Dermis blood vessel endothelial cell (primary cell): ENCODE measurements at regions not wholly inside any gene's neighbourhood (a gene's known extent, or its start where the extent isn't known, plus 50 kb on each side); places are given as distances from the start of the nearest gene placed in this dataset.
"Not testable (repeated sequence)": the region's sequence is repeated elsewhere in the genome, so short reads cannot be mapped to it uniquely, and the experiment has no call there.

Experiments used
- DNase-seq: peaks from one replicate; pipeline ENCODE4 v3.0.0; 2010

DNA sequence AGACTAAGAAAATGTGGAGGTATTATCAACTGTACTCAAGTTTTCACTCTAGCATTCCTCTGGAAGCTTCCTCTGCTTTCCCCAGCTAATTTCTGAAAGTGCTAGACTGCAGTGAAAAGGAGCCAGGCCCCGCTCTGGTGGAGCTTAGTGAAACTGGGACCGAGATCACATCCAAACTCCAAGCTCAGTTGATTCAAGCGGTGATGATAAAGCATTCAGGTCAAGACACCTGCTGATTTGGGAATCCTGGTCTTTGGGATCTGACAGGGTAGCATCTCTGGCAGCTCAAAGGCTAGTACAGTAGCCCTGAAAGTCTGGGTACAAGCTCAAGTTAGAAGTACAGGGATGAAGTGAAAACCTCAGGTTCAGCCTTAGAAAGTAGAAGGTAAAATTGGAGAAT is 120.2 kb upstream of the CRIM1 start:
- no peak for DNase-seq

DNA sequence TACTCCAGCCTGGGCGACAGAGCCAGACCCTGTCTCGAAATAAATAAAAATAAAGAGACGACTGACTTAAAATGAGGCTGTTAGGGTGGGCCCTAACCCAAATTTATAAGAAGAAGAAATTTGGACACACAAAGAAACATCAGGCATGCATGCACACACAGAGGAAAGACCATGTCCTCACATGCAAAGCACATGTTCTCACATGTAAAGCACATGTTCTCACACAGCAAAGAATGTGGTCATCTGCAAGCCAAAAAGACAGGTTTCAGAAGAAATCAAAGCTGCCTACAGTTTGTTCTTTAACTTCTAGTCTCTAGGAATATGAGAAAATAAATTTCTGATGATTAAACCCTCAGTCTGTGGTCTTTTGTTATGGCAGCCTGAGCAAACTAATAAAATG is 132.3 kb upstream of the CRIM1 start:
- DNase-seq = no peak

- no peak for DNase-seq
Observed at GRCh38 chr2:36222485-36222884, 133.1 kb upstream of the CRIM1 start.

DNA sequence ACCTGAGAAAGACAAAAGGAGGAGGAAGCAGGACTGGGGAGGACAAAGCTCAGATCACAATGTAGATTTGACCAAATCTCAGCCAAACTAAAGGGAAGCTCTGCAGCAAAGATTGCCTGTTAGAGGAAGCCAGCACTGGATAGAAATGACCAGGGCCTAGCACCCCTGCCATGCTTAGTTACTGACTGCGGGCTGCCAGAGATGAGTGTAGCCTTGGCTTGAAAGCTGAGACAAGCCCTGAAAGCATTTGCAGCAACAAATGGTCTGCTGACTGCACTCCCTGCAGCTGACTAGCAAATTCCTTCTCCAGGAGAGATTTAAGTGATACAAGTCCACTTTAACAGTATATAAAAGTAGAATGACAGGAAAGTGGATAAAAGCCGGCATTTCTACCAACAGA is 140.9 kb upstream of the CRIM1 start:
- DNase-seq = no peak

- DNase-seq = no peak
Observed at GRCh38 chr2:36203366-36203765, 152.2 kb upstream of the CRIM1 start.

- DNase-seq = no peak
Observed at GRCh38 chr2:36197181-36197971, 158.2 kb upstream of the CRIM1 start.

- DNase-seq = no peak
Observed at GRCh38 chr2:36193680-36194079, 161.9 kb upstream of the CRIM1 start.

DNA sequence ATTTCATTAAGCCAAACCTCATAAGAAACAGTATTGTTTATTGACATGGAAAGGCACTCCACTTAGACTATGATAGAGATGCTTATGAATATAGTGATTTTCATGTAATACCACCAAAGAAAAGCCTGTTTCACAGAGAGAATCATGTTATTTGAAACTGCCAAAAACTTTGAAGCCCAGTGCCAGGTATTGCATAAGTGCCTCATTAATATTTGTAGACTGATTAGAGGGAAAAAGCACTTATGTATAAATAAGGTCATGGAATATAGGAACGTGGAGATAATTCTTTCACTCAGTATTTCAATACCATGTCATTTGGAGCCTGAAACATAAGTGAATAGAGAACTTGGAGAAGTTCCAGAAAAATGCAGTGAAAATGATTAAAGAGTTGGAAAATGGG is 162.6 kb upstream of the CRIM1 start:
- no peak for DNase-seq

DNA sequence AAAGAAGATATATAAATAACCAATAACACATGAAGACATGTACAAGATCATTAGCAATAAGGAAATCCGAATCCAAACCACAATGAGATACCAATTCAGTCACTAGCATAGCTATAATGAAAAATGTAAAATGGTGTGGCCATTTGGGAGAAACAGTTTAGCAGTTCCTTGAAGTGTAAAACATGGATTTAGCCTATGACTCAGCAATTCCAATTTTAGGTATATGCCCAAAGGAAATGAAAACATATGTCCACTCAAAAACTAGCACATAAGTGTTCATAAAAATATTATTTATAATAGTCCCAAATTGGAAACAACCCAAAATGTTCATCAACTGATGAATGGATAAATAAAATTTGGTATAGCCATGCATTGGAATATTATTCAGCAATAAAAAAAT is 165.5 kb upstream of the CRIM1 start:
- no peak for DNase-seq

DNA sequence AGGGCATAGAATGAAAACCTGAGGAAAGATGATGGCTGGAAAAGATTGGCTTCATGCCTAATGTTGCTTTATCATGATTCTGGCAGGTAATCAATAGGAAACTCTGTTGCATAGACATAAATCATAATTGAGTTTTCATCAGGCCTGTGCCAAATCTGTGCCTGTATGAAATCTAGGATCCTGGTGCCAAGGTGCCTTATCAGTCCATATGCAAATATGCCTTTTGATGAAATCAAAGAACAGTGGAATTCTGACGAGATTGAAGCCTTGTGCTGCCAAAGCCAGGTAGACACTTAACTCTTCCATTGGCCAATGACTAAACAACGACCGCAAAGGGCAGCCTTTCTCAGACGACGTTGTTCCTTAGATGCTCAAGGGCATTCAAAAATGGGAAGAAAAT is 170.0 kb upstream of the CRIM1 start:
- no peak for DNase-seq

DNA sequence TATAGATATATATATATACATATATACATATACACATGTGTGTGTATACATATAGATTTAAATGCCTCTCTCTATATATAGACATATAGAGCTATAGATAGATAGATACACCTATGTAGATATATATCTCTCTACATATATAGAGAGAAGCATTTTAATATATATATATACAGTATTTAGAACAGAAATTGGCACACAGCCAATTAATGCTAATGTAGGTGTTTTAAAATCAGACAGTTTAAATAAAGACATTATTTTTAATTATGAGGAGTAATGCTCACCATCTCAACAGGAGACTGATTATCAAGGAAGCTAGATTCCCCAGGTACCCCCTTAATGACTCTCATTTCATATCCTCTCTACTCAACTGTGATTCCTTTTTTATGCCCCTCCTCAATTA is 170.7 kb upstream of the CRIM1 start:
- DNase-seq = no peak

DNA sequence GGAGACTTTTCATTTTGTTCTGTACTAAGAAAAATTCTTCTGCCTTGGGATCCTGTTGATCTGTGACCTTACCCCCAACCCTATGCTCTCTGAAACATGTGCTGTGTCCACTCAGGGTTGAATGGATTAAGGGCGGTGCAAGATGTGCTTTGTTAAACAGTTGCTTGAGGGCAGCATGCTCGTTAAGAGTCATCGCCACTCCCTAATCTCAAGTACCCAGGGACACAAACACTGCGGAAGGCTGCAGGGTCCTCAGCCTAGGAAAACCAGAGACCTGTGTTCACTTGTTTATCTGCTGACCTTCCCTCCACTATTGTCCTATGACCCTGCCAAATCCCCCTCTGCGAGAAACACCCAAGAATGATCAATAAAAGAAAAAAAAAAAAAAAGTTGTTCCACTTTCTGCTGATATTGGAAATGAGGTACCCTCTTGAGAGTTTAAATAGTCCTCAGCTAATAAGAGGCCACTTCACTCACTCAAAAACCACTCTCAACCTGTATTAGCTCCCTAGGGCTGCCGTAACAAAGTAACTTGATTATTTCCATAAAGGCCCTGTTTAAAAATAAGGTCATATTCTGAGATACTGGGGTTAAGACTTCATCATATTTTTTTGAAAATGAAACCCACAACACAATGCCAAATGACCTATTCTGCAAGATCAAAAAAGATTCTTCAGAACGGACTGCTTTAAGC is 174.6 kb upstream of the CRIM1 start:
- DNase-seq = not testable (repeated sequence)

GRCh38 chr2:36180293-36180692 is 175.3 kb upstream of the CRIM1 start:
- DNase-seq = not testable (repeated sequence)

DNA sequence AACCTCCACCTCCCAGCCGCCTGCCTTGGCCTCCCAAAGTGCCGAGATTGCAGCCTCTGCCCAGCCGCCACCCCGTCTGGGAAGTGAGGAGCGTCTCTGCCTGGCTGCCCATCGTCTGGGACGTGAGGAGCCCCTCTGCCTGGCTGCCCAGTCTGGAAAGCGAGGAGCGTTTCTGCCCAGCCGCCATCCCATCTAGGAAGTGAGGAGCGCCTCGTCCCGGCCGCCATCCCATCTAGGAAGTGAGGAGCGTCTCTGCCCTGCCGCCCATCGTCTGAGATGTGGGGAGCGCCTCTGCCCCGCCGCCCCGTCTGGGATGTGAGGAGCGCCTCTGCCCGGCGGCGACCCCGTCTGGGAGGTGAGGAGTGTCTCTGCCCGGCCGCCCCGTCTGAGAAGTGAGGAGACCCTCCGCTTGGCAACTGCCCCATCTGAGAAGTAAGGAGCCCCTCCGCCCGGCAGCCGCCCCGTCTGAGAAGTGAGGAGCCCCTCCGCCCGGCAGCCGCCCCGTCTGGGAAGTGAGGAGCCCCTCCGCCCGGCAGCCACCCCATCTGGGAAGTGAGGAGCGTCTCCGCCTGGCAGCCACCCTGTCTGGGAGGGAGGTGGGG is 175.8 kb upstream of the CRIM1 start:
- not testable (repeated sequence) for DNase-seq

DNA sequence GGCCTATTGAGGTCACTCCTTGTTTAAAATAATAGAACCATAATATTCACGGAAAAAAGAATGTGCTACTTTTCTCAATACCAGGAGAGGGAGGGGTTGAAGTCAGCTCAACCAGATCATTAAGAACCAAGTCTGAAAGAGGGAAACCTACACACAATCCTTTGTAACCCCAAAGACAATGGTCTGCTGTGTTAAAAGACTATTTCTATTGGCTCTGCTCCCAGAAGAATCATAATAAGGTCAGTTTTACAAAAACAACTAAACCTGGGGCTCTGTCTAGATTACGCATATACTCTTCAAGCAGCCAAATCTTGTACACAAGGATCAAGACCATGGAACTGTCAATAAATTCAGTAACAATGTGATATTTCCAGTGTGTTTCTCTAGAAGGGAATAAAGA is 177.2 kb upstream of the CRIM1 start:
- DNase-seq = peak; percentile 25

GRCh38 chr2:36177282-36177681 is 178.3 kb upstream of the CRIM1 start:
- peak; percentile 1 for DNase-seq

DNA sequence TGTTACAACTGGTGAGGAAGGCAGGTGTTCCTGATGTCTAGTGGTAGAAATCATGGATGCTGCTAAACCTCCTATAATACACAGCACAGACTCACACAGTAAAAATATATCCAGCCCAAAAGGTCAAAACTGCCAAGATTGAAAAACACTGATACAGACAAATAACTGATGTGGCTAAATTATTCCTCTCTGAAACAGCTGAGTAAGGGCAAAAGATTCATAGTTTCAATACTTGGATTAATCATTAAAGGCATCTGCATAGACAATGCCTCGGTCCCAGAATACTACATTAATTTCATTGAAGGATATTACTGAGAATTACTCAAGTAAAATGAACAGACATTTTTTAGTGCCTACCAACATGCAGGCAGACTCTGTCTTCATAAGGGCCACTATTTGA is 180.7 kb upstream of the CRIM1 start:
- DNase-seq = no peak

GRCh38 chr2:36173760-36174404 is 181.7 kb upstream of the CRIM1 start:
- no peak for DNase-seq

DNA sequence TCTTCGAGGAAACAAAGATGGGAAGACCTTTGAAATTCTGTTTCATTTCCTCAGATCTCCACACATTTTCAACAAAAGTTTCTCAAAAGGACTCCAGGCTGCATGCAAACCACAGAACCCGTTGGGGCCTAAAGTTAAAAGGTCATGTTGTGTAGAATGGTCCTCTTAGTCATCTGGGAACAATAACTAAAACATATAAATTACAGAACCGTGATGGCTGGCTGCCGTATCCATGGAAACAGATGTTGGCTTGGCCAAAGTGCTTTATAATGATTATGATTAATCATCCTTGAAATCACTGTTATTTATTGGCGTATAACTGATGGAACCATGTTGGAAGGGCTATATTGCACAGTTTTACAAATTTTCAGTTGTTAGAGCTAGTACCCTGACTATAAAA is 182.8 kb upstream of the CRIM1 start:
- no peak for DNase-seq

DNA sequence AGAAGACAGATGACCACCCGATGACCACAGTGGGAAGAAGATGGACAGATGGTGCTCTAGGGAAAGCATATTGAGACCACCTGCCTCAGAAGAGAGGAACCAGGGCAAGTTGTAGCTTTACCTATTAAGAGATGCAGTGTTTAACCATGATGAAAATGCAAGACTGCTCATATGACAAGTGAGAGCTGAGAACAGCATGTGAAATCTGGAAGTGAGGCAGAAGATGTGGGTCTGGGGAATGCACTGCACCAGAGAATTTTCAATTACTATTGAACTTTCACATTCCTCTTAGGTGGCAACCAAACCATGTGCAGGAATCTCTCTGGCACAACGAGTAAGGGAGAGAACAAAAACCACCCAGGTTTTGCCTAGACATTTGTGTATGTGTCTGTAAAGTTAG is 184.8 kb upstream of the CRIM1 start:
- DNase-seq = no peak

DNA sequence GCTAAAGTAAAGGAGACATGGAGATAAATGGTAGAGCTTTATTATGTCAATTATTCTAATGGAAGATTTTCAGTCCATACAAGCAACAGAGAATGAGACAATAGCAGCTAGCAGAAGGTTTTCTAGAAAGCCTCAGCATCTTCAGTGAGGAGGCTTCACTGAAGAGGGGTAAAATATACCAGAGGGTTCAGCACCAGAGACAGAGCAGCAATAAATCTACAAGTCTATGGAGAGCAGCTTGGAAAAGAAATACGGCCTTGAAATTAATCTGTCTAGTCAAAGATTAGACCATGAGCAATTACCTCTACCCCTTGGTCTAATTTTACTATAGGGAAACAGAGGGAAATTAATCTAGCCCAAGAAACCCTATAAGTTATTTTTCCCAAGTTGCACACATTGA is 185.7 kb upstream of the CRIM1 start:
- DNase-seq = no peak

GRCh38 chr2:36168115-36168514 is 187.5 kb upstream of the CRIM1 start:
- no peak for DNase-seq

DNA sequence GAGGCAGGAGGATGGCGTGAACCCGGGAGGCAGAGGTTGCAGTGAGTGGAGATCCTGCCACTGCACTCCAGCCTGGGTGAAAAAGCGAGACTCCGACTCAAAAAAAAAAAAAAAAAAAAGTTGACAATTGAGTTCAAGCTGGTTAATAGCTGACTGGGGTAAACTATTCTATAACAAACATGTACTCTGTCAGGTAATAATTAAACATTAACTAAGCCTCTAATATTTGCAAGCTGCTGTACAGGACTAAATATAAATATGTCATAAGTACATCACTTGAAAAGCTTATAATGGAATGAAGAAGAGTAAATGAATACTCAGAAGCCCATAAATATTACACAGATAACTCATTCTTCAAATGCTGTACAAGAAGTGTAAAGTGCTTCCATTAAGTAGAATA is 190.4 kb upstream of the CRIM1 start:
- DNase-seq = no peak
